ENCODE measurements at regions not wholly inside any gene's neighbourhood (a gene's known extent, or its start where the extent isn't known, plus 50 kb on each side); places are given as distances from the start of the nearest gene placed in this dataset.
A peak's percentile ranks its signal among the peaks of the same experiment; 100 is the strongest.

GRCh38 chr4:178689926-178690325 lies 1247.7 kb upstream of the AGA start:
- TF ChIP-seq, protein P1, sequence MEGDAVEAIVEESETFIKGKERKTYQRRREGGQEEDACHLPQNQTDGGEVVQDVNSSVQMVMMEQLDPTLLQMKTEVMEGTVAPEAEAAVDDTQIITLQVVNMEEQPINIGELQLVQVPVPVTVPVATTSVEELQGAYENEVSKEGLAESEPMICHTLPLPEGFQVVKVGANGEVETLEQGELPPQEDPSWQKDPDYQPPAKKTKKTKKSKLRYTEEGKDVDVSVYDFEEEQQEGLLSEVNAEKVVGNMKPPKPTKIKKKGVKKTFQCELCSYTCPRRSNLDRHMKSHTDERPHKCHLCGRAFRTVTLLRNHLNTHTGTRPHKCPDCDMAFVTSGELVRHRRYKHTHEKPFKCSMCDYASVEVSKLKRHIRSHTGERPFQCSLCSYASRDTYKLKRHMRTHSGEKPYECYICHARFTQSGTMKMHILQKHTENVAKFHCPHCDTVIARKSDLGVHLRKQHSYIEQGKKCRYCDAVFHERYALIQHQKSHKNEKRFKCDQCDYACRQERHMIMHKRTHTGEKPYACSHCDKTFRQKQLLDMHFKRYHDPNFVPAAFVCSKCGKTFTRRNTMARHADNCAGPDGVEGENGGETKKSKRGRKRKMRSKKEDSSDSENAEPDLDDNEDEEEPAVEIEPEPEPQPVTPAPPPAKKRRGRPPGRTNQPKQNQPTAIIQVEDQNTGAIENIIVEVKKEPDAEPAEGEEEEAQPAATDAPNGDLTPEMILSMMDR (IDR thresholded peaks at IDR 0.05; ENCODE audit: low read depth, low read length), result no peak
- in situ Hi-C loops (cut with HindIII; ENCODE audit: low sequenced_read_pairs), result no loop called here
- no peak for DNase-seq (ENCODE audit: low read depth, low spot score)
- H3K4me3 ChIP-seq (ENCODE audit: low read depth, low read length), result no peak overlapping the region

DNA sequence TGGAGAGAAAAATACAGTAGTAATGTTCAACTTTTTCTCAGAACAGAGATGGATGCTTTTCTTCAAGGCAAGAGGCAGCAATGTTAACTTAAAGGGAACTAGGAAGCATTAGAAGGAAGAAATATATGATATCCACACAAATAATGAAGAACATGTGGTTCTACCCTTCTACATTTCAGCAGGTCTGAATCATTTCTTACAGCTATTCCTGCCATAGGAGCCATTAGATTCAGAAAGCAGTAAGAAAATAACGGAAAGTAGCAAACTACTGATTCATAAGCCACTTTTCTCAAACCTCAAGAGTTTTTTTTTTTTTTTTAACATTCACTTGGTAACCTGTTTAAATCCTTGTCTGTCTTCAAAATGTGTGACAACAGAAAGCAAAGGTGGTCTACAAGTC lies 1251.6 kb upstream of the AGA start:
- TF ChIP-seq, protein P1 (IDR thresholded peaks at IDR 0.05; ENCODE audit: low read depth, low read length), result no peak
- H3K4me3 ChIP-seq (ENCODE audit: low read depth, low read length), result no peak overlapping the region
- DNase-seq (ENCODE audit: low read depth, low spot score), result peak; percentile 0
- in situ Hi-C loops (cut with HindIII; ENCODE audit: low sequenced_read_pairs), result no loop called here

DNA sequence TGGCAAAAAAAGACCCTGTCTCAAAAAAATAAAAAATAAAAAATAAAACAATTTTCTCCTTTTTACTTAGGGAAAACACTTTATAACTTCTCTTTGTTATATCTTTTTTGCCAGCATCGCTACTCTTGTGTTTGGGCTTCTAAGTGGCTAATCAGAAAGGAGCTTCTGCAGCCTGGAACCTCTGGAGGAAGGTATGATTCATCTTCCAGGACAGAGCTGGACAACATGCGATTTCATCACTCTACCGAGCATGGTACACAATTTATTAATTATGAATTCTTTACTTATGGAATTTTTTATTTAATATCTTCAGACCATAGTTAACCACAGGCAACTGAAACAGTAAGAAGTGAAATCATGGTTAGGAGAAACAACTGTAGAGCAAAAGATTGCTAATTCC lies 1254.3 kb upstream of the AGA start:
- H3K4me3 ChIP-seq (ENCODE audit: low read depth, low read length), result no peak overlapping the region
- in situ Hi-C loops (cut with HindIII; ENCODE audit: low sequenced_read_pairs), result no loop called here
- DNase-seq (ENCODE audit: low read depth, low spot score), result no peak
- TF ChIP-seq, protein P1 (IDR thresholded peaks at IDR 0.05; ENCODE audit: low read depth, low read length), result no peak

DNA sequence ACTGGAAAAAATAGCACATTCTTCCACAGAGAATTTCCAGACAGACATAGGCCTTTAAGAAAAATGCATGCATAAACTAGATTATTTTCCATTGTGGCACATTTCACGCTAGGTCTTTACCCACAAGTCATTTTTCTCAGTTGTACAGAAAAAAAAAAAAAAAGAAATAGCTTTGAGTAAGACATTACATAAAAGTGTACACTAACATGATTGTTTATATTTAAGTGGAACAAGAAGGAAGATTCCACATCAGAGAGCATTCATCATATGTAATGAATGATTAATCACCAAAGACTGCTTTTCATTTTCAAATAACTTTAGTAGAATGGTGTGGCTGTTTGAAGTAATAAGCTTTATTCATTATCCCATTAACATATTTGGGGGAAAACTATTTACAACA lies 1270.2 kb upstream of the AGA start:
- in situ Hi-C loops (cut with HindIII; ENCODE audit: low sequenced_read_pairs), result no loop called here
- H3K4me3 ChIP-seq (ENCODE audit: low read depth, low read length), result no peak overlapping the region
- no peak for DNase-seq (ENCODE audit: low read depth, low spot score)
- TF ChIP-seq, protein P1 (IDR thresholded peaks at IDR 0.05; ENCODE audit: low read depth, low read length), result no peak

DNA sequence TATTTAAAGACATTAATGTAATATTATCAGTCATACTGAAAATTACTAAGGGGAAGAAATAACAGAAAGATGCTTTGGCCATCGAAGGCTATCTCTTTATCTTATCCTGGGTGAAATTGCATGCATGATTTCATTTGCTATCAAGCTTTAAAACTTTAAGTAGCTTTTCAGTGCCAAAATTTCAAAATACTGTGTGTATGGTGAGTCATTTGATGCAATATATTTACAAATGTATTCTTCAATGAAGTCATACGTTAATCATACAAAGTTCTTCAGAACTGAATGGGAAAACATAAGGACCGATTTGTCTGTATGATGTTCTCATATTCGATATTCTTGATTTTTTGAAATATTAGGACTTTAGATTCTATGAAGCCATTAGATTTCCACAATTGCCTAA lies 1295.8 kb upstream of the AGA start:
- H3K4me3 ChIP-seq (ENCODE audit: low read depth, low read length), result no peak overlapping the region
- TF ChIP-seq, protein P1 (IDR thresholded peaks at IDR 0.05; ENCODE audit: low read depth, low read length), result no peak
- in situ Hi-C loops (cut with HindIII; ENCODE audit: low sequenced_read_pairs), result no loop called here
- no peak for DNase-seq (ENCODE audit: low read depth, low spot score)

DNA sequence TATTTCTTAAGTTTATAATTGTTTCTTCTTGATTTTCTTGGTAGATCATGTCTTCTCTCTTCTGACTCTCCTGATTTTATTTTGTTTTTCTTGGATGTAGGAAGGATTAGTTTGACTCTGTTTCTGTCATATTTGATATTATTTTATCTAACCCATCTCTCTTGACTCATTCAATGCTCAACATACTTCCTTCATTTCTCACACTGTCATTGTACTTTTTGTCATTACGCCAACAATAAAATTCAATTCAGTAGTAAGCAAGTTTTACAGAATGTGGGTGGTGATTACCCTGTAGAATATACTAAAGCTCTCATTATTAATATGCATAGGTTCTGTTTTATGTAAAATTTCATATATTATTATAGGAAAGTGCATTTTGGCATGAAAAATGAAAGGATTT lies 1303.0 kb upstream of the AGA start:
- TF ChIP-seq, protein P1 (IDR thresholded peaks at IDR 0.05; ENCODE audit: low read depth, low read length), result no peak
- in situ Hi-C loops (cut with HindIII; ENCODE audit: low sequenced_read_pairs), result no loop called here
- no peak overlapping the region for H3K4me3 ChIP-seq (ENCODE audit: low read depth, low read length)
- DNase-seq (ENCODE audit: low read depth, low spot score), result no peak

GRCh38 chr4:178752954-178753525 lies 1310.8 kb upstream of the AGA start:
- no peak for DNase-seq (ENCODE audit: low read depth, low spot score)
- TF ChIP-seq, protein P1 (IDR thresholded peaks at IDR 0.05; ENCODE audit: low read depth, low read length), result no peak
- H3K4me3 ChIP-seq (ENCODE audit: low read depth, low read length), result no peak overlapping the region
- in situ Hi-C loops (cut with HindIII; ENCODE audit: low sequenced_read_pairs), result no loop called here

Data from astrocyte of the spinal cord (primary cell).